SK-N-SH (cell line): ENCODE measurements at regions not wholly inside any gene's neighbourhood (a gene's known extent, or its start where the extent isn't known, plus 50 kb on each side); places are given as distances from the start of the nearest gene placed in this dataset.

Experiments
- CTCF ChIA-PET: fragments of 300-600, 350-600 bp; formaldehyde crosslinking; extraction: SDS; loops from one replicate; lab custom pipeline; 2021; lab: Yijun Ruan, JAX
- POLR2A ChIA-PET: fragments of 350-600 bp; sonication (Branson Sonifier 250); formaldehyde crosslinking; extraction: SDS; loops from one replicate; lab custom pipeline; 2020; ENCODE audit warnings: antibody characterized with exemption, inconsistent platforms; lab: Yijun Ruan, JAX
- DNase-seq: peaks from one replicate; pipeline ENCODE4 v3.0.0; 2012
- H2AFZ ChIP-seq: fragments of 200-600 bp; sonication (generic); 2 replicates; pipeline ENCODE4 v1.8.1; 2016; ENCODE audit warnings: antibody characterized with exemption, mild to moderate bottlenecking, low read depth
- H3F3A ChIP-seq: fragments of 200-600 bp; sonication (generic); replicated peaks from 2 replicates; pipeline ENCODE3; 2016; ENCODE audit warnings: antibody characterized with exemption, mild to moderate bottlenecking; ENCODE audit not compliant: insufficient read depth
- H3K27ac ChIP-seq, 2 experiments: fragments of 200-500 bp in 1 of 2; fragments of 200-600 bp in 1 of 2; sonication (Bioruptor generic) in 1 of 2; sonication (generic), shearing (Covaris generic) in 1 of 2; 2 replicates each; pipeline versions ENCODE4 v1.5.1 to v1.6.1; 2014 to 2016; ENCODE audit warnings: low read depth in 2 of 2, inconsistent platforms in 1 of 2, low read length in 1 of 2, mild to moderate bottlenecking in 1 of 2, mixed read lengths in 1 of 2
- H3K27me3 ChIP-seq: fragments of 200-600 bp; sonication (generic), shearing (Covaris generic); 2 replicates; pipeline ENCODE4 v1.6.1; 2016; ENCODE audit warnings: mixed run types; ENCODE audit not compliant: insufficient read depth
- H3K36me3 ChIP-seq, 2 experiments: fragments of 200-500 bp in 1 of 2; fragments of 200-600 bp in 1 of 2; sonication (Bioruptor generic) in 1 of 2; sonication (generic) in 1 of 2; replicated peaks in 1 of 2; 2 replicates each; pipeline versions ENCODE3 to v1.5.1; 2014 to 2016; ENCODE audit warnings: low read length in 1 of 2, mild to moderate bottlenecking in 1 of 2; ENCODE audit not compliant: insufficient read depth in 2 of 2, control insufficient read depth in 1 of 2
- H3K4me1 ChIP-seq, 2 experiments: fragments of 200-500 bp in 1 of 2; fragments of 200-600 bp in 1 of 2; sonication (Bioruptor generic) in 1 of 2; sonication (generic), shearing (Covaris generic) in 1 of 2; 2 replicates each; pipeline versions ENCODE4 v1.5.1 to v1.6.1; 2014 to 2016; ENCODE audit warnings: low read depth in 1 of 2, low read length in 1 of 2, mixed run types in 1 of 2; ENCODE audit not compliant: insufficient read depth in 2 of 2, control insufficient read depth in 1 of 2
- H3K4me2 ChIP-seq: fragments of 200-600 bp; sonication (generic), shearing (Covaris generic); 2 replicates; pipeline ENCODE4 v1.6.1; 2017; ENCODE audit warnings: mixed run types
- H3K4me3 ChIP-seq, 2 experiments: fragments of 200-500 bp in 1 of 2; fragments of 200-600 bp in 1 of 2; sonication (Bioruptor generic) in 1 of 2; sonication (generic), shearing (Covaris generic) in 1 of 2; 2 replicates each; pipeline versions ENCODE4 v1.5.1 to v1.8.1; 2014 to 2016; ENCODE audit warnings: low read depth in 2 of 2, inconsistent platforms in 1 of 2, low read length in 1 of 2, mild to moderate bottlenecking in 1 of 2, mixed read lengths in 1 of 2, moderate library complexity in 1 of 2
- H3K79me2 ChIP-seq: fragments of 200-600 bp; sonication (generic); 2 replicates; pipeline ENCODE4 v1.8.1; 2017; ENCODE audit warnings: mild to moderate bottlenecking; ENCODE audit not compliant: insufficient read depth
- H3K9ac ChIP-seq: fragments of 200-600 bp; sonication (generic); 2 replicates; pipeline ENCODE4 v1.6.1; 2017; ENCODE audit warnings: mixed run types
- H3K9me2 ChIP-seq: fragments of 200-600 bp; sonication (generic); 2 replicates; pipeline ENCODE4 v1.6.1; 2017; ENCODE audit warnings: mixed run types
- H3K9me3 ChIP-seq: fragments of 200-600 bp; sonication (generic); 2 replicates; pipeline ENCODE4 v1.6.1; 2017; ENCODE audit warnings: mixed run types, mild to moderate bottlenecking, moderate library complexity
- H4K20me1 ChIP-seq: fragments of 200-600 bp; sonication (generic); 2 replicates; pipeline ENCODE4 v1.6.1; 2017; ENCODE audit warnings: mild to moderate bottlenecking, mixed run types; ENCODE audit not compliant: insufficient read depth
- CHD2 ChIP-seq: fragments of 150-350 bp; IDR thresholded peaks from 2 replicates; pipeline ENCODE4 v1.6.1; 2018; ENCODE audit warnings: low read length; ENCODE audit not compliant: partially characterized antibody
- CTCF ChIP-seq: fragments of 200-600 bp; sonication (generic); IDR thresholded peaks from 2 replicates; pipeline ENCODE4 v1.6.1; 2017; ENCODE audit warnings: antibody characterized with exemption, mild to moderate bottlenecking, moderate library complexity
- ELF1 ChIP-seq: IDR thresholded peaks from 2 replicates; pipeline ENCODE4 v1.4.0; 2012
- EP300 ChIP-seq, 2 experiments: IDR thresholded peaks; 2 replicates each; pipeline versions ENCODE4 v1.4.0 to v1.6.1; 2012; ENCODE audit warnings: borderline replicate concordance in 1 of 2, low read depth in 1 of 2, low read length in 1 of 2
- FOSL2 ChIP-seq: IDR thresholded peaks from 2 replicates; pipeline ENCODE4 v1.4.0; 2012; ENCODE audit warnings: low read depth, mild to moderate bottlenecking, moderate library complexity, borderline replicate concordance
- FOXJ3 ChIP-seq: sonication (generic); formaldehyde crosslinking; IDR thresholded peaks from 2 replicates; pipeline ENCODE4 v1.5.1; 2020; ENCODE audit warnings: mild to moderate bottlenecking, missing genetic modification reagents
- FOXM1 ChIP-seq: IDR thresholded peaks from 2 replicates; pipeline ENCODE4 v1.4.0; 2012; ENCODE audit warnings: low read depth, mild to moderate bottlenecking
- IRF3 ChIP-seq: fragments of 150-350 bp; IDR thresholded peaks from 2 replicates; pipeline ENCODE4 v1.6.1; 2016; ENCODE audit warnings: mild to moderate bottlenecking, low read depth, low read length
- JUND ChIP-seq: IDR thresholded peaks from 2 replicates; pipeline ENCODE4 v1.4.0; 2012
- MAX ChIP-seq: IDR thresholded peaks from 2 replicates; pipeline ENCODE4 v1.4.0; 2012; ENCODE audit warnings: low read depth
- MXI1 ChIP-seq: IDR thresholded peaks from 2 replicates; pipeline ENCODE4 v1.6.1; 2012; ENCODE audit warnings: mild to moderate bottlenecking, low read depth, low read length, improper control_type of control experiment
- NRF1 ChIP-seq: IDR thresholded peaks from 2 replicates; pipeline ENCODE4 v1.6.1; 2012; ENCODE audit warnings: low read depth, mild to moderate bottlenecking, low read length
- POLR2AphosphoS5 ChIP-seq: IDR thresholded peaks from 2 replicates; pipeline ENCODE4 v1.6.1; 2012; ENCODE audit warnings: low read depth, low read length
- RAD21 ChIP-seq: IDR thresholded peaks from 2 replicates; pipeline ENCODE4 v1.6.1; 2012; ENCODE audit warnings: mild to moderate bottlenecking, low read length
- RCOR1 ChIP-seq: fragments of 150-350 bp; IDR thresholded peaks from 2 replicates; pipeline ENCODE4 v1.6.1; 2017; ENCODE audit warnings: antibody characterized with exemption, low read length
- RFX5 ChIP-seq: IDR thresholded peaks from 2 replicates; pipeline ENCODE4 v1.6.1; 2012; ENCODE audit warnings: mild to moderate bottlenecking, improper control_type of control experiment, low read length
- RXRA ChIP-seq: IDR thresholded peaks from 2 replicates; pipeline ENCODE4 v1.4.0; 2012; ENCODE audit warnings: low read depth, mild to moderate bottlenecking, borderline replicate concordance
- SIN3A ChIP-seq: IDR thresholded peaks from 2 replicates; pipeline ENCODE4 v1.6.1; 2012; ENCODE audit warnings: low read depth, mild to moderate bottlenecking, low read length, moderate library complexity, borderline replicate concordance
- TAF1 ChIP-seq: IDR thresholded peaks from 2 replicates; pipeline ENCODE4 v1.6.1; 2012; ENCODE audit warnings: low read depth, mild to moderate bottlenecking, low read length, moderate library complexity, borderline replicate concordance
- TEAD4 ChIP-seq: IDR thresholded peaks from 2 replicates; pipeline ENCODE4 v1.4.0; 2012; ENCODE audit warnings: mild to moderate bottlenecking, borderline replicate concordance; ENCODE audit not compliant: insufficient read depth
- USF2 ChIP-seq: fragments of 150-350 bp; IDR thresholded peaks from 2 replicates; pipeline ENCODE4 v1.6.1; 2017; ENCODE audit warnings: antibody characterized with exemption, low read length, low read depth, borderline replicate concordance
- YY1 ChIP-seq: IDR thresholded peaks from 2 replicates; pipeline ENCODE4 v1.4.0; 2012; ENCODE audit warnings: low read depth, mild to moderate bottlenecking
- WGBS: methylation state at CpG from one replicate; pipeline ENCODE4 v1.1.6; 2017; ENCODE audit warnings: low lambda C conversion rate; 5-methylcytosine and 5-hydroxymethylcytosine counted together
- TF ChIP-seq, protein P1 (sequence below): IDR thresholded peaks from 2 replicates; pipeline ENCODE4; 2012

GRCh38 chr4:146063143-146063542 is 112.4 kb upstream of the LSM6 start (continued):
- TF ChIP-seq, protein P1, sequence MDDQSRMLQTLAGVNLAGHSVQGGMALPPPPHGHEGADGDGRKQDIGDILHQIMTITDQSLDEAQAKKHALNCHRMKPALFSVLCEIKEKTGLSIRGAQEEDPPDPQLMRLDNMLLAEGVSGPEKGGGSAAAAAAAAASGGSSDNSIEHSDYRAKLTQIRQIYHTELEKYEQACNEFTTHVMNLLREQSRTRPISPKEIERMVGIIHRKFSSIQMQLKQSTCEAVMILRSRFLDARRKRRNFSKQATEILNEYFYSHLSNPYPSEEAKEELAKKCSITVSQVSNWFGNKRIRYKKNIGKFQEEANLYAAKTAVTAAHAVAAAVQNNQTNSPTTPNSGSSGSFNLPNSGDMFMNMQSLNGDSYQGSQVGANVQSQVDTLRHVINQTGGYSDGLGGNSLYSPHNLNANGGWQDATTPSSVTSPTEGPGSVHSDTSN, result no peak
- TF ChIP-seq FOXJ3, result no peak
- no peak for TF ChIP-seq RFX5
- TF ChIP-seq ELF1, result no peak
- no peak for TF ChIP-seq NRF1
- no peak for TF ChIP-seq TEAD4
- no peak for TF ChIP-seq FOSL2
- no peak for TF ChIP-seq CHD2
- TF ChIP-seq FOXM1, result no peak
- no peak for TF ChIP-seq YY1

DNA sequence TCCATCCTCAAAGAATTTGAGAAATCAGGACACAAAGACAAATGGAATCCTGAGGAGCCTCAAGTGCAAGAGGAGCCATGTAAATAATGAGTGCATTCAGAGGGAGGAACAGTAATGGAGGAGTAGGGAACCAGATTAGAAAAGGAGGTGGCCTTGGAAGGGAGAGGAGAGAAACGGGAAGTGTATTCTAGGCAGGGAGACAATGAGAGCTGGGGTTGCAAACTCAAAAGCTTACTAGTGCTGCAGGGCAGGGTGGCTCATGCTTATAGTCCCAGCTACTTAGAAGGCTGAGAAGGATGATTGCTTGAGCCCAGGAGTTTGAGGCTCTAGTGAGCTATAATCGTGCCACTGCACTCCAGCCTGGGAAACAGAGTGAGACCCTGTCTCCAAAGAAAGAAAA is 113.2 kb upstream of the LSM6 start:
- Histone ChIP-seq H3K79me2 (no peaks in the 10 kb centered on the region), H3K4me2 (no peak overlapping the region), H3K36me3 (no peaks in the 10 kb centered on the region), H3K9ac (no peak overlapping the region), H3F3A (peaks cover 3% of the 10 kb centered on the region), H3K9me2 (no peaks in the 10 kb centered on the region), H3K27me3 (no peaks in the 10 kb centered on the region; the same call in 1 of the 2 replicates), H3K4me1 (no peaks in the 10 kb centered on the region)
- CTCF ChIA-PET, result no interaction called here
- 14% methylated on average over 2 of the region's 2 CpGs for WGBS
- DNase-seq, result no peak
- POLR2A ChIA-PET, result no interaction called here
- TF ChIP-seq ELF1 (no peak), RFX5 (no peak), CTCF (no peak), EP300 (IDR thresholded peaks at IDR 0.05; ENCODE audit: borderline replicate concordance in 1 of 2, low read depth in 1 of 2, low read length in 1 of 2) (no peak), JUND (no peak), IRF3 (no peak), FOXM1 (no peak), RCOR1 (no peak), USF2 (no peak), TEAD4 (no peak), TAF1 (no peak), MXI1 (no peak), SIN3A (no peak), RXRA (no peak), MAX (no peak), POLR2AphosphoS5 (no peak), RAD21 (no peak), FOXJ3 (no peak)
- TF ChIP-seq, all 33 proteins: peak for 0
- no peak overlapping the region for H3K27ac ChIP-seq
- H2AFZ ChIP-seq, result no peak overlapping the region
- H3K9me3 ChIP-seq, result no peaks in the 10 kb centered on the region
- H3K4me3 ChIP-seq, result no peak overlapping the region
- H4K20me1 ChIP-seq, result no peaks in the 10 kb centered on the region
